ENCODE measurements at regions not wholly inside any gene's neighbourhood (a gene's known extent, or its start where the extent isn't known, plus 50 kb on each side); places are given as distances from the start of the nearest gene placed in this dataset.

- DNase-seq (ENCODE audit: low read depth in 2 of 2, low spot score in 1 of 2): no peak
Measured at GRCh38 chr21:18191139-18191538, 53.5 kb upstream of the CHODL start.

GRCh38 chr21:18178509-18178908, 66.1 kb upstream of the CHODL start:
- DNase-seq (ENCODE audit: low read depth in 2 of 2, low spot score in 1 of 2): no peak

DNA sequence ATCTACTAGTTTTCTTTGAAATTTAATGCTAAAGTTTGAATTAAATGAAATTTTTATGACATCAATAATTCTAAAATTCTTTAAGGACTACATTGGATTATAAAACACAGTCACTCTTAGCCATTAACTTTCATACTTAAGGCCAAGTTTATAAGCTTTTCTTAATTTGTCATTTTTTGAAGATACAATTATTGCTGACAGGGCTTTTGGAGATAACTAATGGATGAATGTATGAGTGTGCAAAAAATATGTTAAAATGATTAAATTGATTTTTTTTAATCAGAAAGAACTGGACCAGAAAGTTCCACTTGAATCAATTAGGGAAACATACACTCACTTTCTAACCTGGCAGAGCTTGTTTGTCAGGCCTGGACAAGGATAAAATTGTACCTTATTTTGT, 70.3 kb upstream of the CHODL start:
- no peak for DNase-seq (ENCODE audit: low read depth in 2 of 2, low spot score in 1 of 2)

GRCh38 chr21:18170829-18171228, 73.8 kb upstream of the CHODL start:
- DNase-seq (ENCODE audit: low read depth in 2 of 2, low spot score in 1 of 2): no peak

DNA sequence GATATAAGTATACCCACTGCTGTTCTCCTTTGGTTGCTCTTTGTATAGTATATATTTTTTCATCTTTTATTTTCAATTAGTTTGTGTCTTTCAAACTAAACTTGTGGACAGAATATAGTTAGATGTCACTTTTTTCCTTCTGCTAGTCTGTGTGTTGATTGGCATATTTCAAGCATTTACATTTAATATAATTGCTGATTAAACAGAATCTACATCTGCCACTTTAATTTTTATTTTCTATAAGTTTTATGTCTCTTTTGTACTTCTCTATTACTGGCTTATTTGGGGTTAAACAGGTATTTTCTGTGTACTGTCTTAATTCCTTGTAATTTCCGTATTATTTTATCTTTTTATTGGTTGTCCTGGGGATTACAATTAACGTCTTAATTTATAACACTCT, 74.4 kb upstream of the CHODL start:
- DNase-seq (ENCODE audit: low read depth in 2 of 2, low spot score in 1 of 2): no peak

- DNase-seq (ENCODE audit: low read depth in 2 of 2, low spot score in 1 of 2): no peak
Measured at GRCh38 chr21:18168108-18168507, 76.5 kb upstream of the CHODL start.

DNA sequence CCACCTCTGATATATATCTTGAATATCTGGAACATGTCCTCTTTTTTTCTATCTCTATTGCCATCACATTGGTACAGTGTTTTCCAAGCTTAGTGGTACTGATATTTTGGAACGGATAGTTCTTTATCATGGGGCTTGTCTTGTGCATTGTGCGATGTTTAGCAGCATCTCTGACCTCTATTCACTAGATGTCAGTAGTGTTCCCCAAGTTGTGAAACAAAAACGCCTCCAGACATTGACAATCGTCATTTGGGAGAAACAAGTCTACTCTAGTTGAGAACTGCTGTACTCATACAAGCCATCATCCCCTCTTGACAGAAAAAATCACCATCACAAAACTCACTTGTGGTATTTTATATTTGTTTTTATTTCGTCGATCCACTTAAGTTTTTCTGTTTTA, 79.7 kb upstream of the CHODL start:
- DNase-seq (ENCODE audit: low read depth in 2 of 2, low spot score in 1 of 2): no peak

GRCh38 chr21:18164483-18164882, 80.2 kb upstream of the CHODL start:
- no peak for DNase-seq (ENCODE audit: low read depth in 2 of 2, low spot score in 1 of 2)

DNA sequence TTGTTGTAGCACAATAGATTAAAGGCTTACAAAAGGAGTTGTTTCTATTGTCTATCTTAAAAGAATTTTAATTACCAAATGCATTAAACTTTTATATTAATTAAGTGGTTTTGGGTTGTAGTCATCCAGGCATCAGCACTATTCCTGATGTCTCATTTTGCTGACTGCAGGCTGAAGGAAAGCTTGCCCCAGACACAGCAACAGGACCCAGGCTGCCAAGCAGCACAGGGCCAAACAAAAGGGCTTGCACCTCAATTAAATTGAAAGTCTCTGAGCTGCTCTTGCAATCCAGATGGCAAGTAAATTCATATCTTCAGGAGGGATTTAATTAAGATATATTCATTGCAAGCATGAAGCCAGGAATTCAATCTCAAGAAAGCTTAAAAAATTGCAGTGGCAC, 80.7 kb upstream of the CHODL start:
- DNase-seq (ENCODE audit: low read depth in 2 of 2, low spot score in 1 of 2): no peak

DNA sequence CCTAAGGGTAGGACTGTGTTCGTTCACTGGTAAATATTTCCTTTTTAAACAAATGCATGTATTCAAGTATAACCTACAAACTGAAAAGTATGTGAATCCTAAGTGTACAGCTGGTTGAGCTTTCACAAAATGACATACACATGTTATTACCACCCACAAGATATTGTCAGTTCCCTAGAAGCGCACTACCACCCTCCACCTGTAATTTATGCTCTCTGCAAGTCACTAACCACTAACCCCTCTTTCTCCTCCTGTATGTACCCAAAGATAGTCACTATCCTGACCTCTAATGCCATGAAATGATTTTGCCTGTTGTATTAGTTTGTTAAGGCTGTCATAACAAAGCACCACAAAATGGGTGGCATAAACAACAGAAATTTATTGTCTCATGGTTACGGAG, 82.8 kb upstream of the CHODL start:
- no peak for DNase-seq (ENCODE audit: low read depth in 2 of 2, low spot score in 1 of 2)

DNA sequence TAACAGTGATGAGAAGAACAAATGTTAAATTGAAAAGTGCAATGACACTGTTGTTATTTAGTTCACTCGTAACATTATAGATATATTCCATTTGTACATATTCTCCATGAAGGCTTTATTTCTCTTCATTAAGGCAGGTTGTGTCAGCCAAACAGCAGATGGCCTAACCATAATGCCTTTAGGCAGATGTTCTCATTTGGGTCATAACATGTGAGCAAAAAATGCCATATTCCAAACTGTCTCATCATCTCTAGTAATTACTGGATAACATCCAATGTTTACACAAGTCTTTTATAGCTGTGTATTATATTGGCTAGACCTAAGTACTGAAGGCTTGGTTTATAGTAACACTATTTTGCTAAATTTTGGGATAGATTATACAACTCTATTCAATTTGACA, 87.2 kb upstream of the CHODL start:
- DNase-seq (ENCODE audit: low read depth in 2 of 2, low spot score in 1 of 2): no peak

GRCh38 chr21:18155508-18156193, 89.0 kb upstream of the CHODL start:
- no peak for DNase-seq (ENCODE audit: low read depth in 2 of 2, low spot score in 1 of 2)

- DNase-seq (ENCODE audit: low read depth in 2 of 2, low spot score in 1 of 2): no peak
Measured at GRCh38 chr21:18153063-18153462, 91.6 kb upstream of the CHODL start.

- DNase-seq (ENCODE audit: low read depth in 2 of 2, low spot score in 1 of 2): no peak
Measured at GRCh38 chr21:18152371-18152770, 92.3 kb upstream of the CHODL start.

GRCh38 chr21:18151046-18151445, 93.6 kb upstream of the CHODL start:
- no peak for DNase-seq (ENCODE audit: low read depth in 2 of 2, low spot score in 1 of 2)

GRCh38 chr21:18148401-18148800, 96.2 kb upstream of the CHODL start:
- DNase-seq (ENCODE audit: low read depth in 2 of 2, low spot score in 1 of 2): no peak

DNA sequence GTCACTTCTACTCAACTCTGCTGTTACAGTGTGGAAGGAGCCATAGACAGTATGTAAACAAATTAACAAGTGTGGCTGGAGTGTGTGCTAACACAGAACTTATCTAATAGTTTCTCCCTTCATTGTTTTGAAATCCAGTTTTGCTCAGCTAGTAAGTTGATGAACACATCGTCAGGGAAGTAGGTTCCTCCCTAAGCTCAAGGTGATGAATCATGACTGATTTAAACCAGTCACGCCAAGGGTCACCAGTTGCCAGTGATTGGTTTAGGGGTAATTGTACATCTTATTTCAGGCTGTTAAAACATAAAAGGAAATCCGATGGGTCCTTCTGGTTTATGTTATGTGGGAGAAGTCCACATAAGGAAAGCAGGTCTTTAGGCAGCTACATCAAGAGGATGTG, 97.0 kb upstream of the CHODL start:
- no peak for DNase-seq (ENCODE audit: low read depth in 2 of 2, low spot score in 1 of 2)

GRCh38 chr21:18146820-18147219, 97.8 kb upstream of the CHODL start:
- no peak for DNase-seq (ENCODE audit: low read depth in 2 of 2, low spot score in 1 of 2)

- no peak for DNase-seq (ENCODE audit: low read depth in 2 of 2, low spot score in 1 of 2)
Measured at GRCh38 chr21:18144339-18144738, 100.3 kb upstream of the CHODL start.

GRCh38 chr21:18142655-18143054, 102.0 kb upstream of the CHODL start:
- DNase-seq (ENCODE audit: low read depth in 2 of 2, low spot score in 1 of 2): no peak

GRCh38 chr21:18138507-18138906, 106.1 kb upstream of the CHODL start:
- no peak for DNase-seq (ENCODE audit: low read depth in 2 of 2, low spot score in 1 of 2)

GRCh38 chr21:18129526-18129925, 115.1 kb upstream of the CHODL start:
- no peak for DNase-seq (ENCODE audit: low read depth in 2 of 2, low spot score in 1 of 2)

DNA sequence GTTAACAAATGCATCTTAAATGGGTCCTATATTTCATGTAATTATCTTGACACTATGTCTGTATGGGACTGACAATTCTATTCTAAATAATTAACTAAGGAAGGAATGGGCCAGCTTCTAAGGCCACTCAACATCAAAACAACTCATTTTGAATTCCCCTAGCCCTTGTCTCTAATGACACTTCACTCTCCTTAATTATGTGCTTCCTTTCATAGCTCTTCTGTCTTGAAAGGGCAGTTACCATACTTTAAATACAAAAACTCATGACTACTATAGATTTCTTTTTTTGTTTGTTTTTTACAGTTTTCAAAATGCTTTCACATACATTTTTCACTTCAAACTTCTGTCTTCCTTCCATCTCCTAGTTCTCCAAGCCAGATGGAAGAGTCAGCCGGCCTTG, 126.1 kb upstream of the CHODL start:
- DNase-seq (ENCODE audit: low read depth in 2 of 2, low spot score in 1 of 2): no peak

GRCh38 chr21:18117176-18117575, 127.5 kb upstream of the CHODL start:
- DNase-seq (ENCODE audit: low read depth in 2 of 2, low spot score in 1 of 2): no peak

Measured in stimulated activated CD8-positive, alpha-beta memory T cell treated with anti-CD3 and anti-CD28 coated beads, Interleukin-4, amount 100 ng/mL, for 1 hour (primary cell).